ENCODE measurements at regions not wholly inside any gene's neighbourhood (a gene's known extent, or its start where the extent isn't known, plus 50 kb on each side); places are given as distances from the start of the nearest gene placed in this dataset.

DNA sequence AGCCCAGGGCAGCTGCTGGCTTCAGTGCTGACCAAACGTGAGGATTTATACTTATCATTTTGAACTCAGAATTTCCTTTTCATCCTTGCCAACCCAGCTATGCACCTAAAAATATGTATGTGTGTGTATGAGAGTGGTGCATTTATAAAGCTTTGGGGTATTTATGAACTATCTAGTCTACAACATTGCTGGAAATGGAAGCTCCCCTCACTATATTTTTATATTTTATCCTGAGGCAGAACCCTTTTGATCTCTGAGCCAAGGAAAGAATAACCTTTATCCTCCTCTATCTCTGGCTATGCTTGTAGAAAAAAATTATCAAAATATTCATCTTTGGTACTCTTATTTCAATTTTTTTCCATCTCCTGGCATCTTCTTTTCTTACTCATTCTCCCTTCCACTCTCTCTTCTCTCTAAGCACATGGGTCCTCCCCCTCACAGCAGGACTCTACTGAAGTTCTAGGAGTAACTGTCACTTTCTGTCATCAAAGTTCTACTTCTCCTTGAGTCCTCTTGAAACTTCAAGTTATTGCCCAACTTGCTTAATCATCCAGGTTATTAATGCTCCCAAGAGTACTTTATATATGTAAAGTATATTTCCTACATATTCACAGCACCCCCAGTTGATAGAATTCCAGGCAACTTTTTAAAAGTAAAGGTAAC is 190.9 kb downstream of the HINT1 start:
- Histone ChIP-seq H3K36me3 (replicated peaks; ENCODE audit: insufficient read depth, low read depth) (no peaks in the 10 kb centered on the region), H3K9me2 (replicated peaks; ENCODE audit: insufficient read depth) (no peaks in the 10 kb centered on the region), H3K4me3 (no peak overlapping the region), H3K4me1 (ENCODE audit: insufficient read depth) (peaks cover 2% of the 10 kb centered on the region), H3K4me2 (no peak overlapping the region), H4K20me1 (ENCODE audit: insufficient read depth, poor library complexity, severe bottlenecking) (no peaks in the 10 kb centered on the region), H3K79me2 (no peaks in the 10 kb centered on the region), H3K27me3 (no peaks in the 10 kb centered on the region), H2AFZ (no peak overlapping the region), H3K9me3 (ENCODE audit: low read depth) (no peaks in the 10 kb centered on the region), H3K27ac (no peak overlapping the region)
- no peak for DNase-seq (ENCODE audit: low spot score)
- TF ChIP-seq EZH2 (IDR thresholded peaks at IDR 0.05; ENCODE audit: borderline replicate concordance) (no peak), EZH2phosphoT487 (IDR thresholded peaks at IDR 0.05; ENCODE audit: low read depth, severe bottlenecking, unreplicated experiment) (no peak)
- TF ChIP-seq, protein P1, sequence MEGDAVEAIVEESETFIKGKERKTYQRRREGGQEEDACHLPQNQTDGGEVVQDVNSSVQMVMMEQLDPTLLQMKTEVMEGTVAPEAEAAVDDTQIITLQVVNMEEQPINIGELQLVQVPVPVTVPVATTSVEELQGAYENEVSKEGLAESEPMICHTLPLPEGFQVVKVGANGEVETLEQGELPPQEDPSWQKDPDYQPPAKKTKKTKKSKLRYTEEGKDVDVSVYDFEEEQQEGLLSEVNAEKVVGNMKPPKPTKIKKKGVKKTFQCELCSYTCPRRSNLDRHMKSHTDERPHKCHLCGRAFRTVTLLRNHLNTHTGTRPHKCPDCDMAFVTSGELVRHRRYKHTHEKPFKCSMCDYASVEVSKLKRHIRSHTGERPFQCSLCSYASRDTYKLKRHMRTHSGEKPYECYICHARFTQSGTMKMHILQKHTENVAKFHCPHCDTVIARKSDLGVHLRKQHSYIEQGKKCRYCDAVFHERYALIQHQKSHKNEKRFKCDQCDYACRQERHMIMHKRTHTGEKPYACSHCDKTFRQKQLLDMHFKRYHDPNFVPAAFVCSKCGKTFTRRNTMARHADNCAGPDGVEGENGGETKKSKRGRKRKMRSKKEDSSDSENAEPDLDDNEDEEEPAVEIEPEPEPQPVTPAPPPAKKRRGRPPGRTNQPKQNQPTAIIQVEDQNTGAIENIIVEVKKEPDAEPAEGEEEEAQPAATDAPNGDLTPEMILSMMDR (IDR thresholded peaks at IDR 0.05; ENCODE audit: poor library complexity), result no peak
- WGBS (ENCODE audit: low lambda C conversion rate, missing lambda C conversion rate), result 48% methylated on average over 1 of the region's 1 CpG

DNA sequence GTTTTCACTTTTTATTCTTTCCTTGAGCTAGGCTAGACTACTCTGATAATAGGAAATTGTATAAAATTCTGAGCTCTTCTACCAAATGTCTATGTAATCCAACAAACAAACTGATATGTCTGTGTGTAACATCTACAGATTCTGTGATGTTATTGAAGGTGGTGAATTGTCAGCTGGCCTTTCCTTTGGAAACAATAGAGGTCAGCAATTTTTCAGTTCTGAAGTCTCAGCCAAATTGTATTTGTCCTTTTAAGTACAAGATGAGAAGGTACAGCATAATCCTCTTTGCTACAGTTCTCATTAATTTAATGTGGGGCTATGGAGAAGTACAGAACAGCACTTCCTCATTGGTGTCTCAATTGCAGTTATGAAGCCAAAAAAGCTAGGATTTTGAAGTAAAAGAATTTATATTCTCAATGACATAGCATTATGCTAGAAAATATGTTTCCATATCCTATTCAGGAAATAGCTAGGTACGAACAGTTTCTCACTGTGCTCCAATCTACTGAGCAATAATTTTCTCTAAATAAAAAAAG is 198.0 kb downstream of the HINT1 start:
- no peak overlapping the region for H3K4me2 ChIP-seq
- no peak overlapping the region for H3K27ac ChIP-seq
- H3K27me3 ChIP-seq, result no peaks in the 10 kb centered on the region
- peaks cover 17% of the 10 kb centered on the region for H3K4me1 ChIP-seq (ENCODE audit: insufficient read depth)
- no peak for DNase-seq (ENCODE audit: low spot score)
- no peaks in the 10 kb centered on the region for H3K9me3 ChIP-seq (ENCODE audit: low read depth)
- WGBS (ENCODE audit: low lambda C conversion rate, missing lambda C conversion rate), result 91% methylated on average over 1 of the region's 1 CpG
- H4K20me1 ChIP-seq (ENCODE audit: insufficient read depth, poor library complexity, severe bottlenecking), result no peaks in the 10 kb centered on the region
- TF ChIP-seq EZH2 (IDR thresholded peaks at IDR 0.05; ENCODE audit: borderline replicate concordance) (no peak), EZH2phosphoT487 (IDR thresholded peaks at IDR 0.05; ENCODE audit: low read depth, severe bottlenecking, unreplicated experiment) (no peak)
- TF ChIP-seq, protein P1 (IDR thresholded peaks at IDR 0.05; ENCODE audit: poor library complexity), result no peak
- H2AFZ ChIP-seq, result no peak overlapping the region
- no peak overlapping the region for H3K4me3 ChIP-seq
- H3K9me2 ChIP-seq (replicated peaks; ENCODE audit: insufficient read depth), result no peaks in the 10 kb centered on the region
- H3K36me3 ChIP-seq (replicated peaks; ENCODE audit: insufficient read depth, low read depth), result no peaks in the 10 kb centered on the region
- H3K79me2 ChIP-seq, result no peaks in the 10 kb centered on the region

DNA sequence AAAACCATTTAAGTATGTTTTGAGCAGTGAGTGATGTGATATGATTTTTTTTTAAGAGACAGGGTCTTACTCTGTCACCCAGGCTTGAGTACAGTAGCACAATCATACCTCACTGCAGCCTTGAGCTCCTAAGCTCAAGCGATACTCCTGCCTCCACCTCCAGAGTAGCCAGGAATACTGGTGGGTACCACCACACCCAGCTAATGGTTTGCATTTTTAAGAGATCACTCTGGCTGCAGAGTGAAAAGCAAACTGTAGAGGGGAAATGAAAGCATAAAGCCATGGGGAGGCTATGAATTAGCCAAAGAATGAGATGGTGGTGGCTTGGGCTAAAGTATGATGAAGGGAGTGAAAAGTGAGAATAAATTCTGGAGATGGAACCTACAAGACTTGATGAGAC is 199.1 kb downstream of the HINT1 start:
- DNase-seq (ENCODE audit: low spot score), result no peak
- Histone ChIP-seq H2AFZ (no peak overlapping the region), H3K9me3 (ENCODE audit: low read depth) (no peaks in the 10 kb centered on the region), H4K20me1 (ENCODE audit: insufficient read depth, poor library complexity, severe bottlenecking) (no peaks in the 10 kb centered on the region), H3K27me3 (no peaks in the 10 kb centered on the region), H3K9me2 (replicated peaks; ENCODE audit: insufficient read depth) (no peaks in the 10 kb centered on the region), H3K27ac (peak overlapping the region; percentile 55), H3K36me3 (replicated peaks; ENCODE audit: insufficient read depth, low read depth) (no peaks in the 10 kb centered on the region), H3K4me1 (ENCODE audit: insufficient read depth) (peaks cover 17% of the 10 kb centered on the region), H3K79me2 (no peaks in the 10 kb centered on the region), H3K4me2 (no peak overlapping the region), H3K4me3 (no peak overlapping the region)
- 90% methylated on average over 1 of the region's 1 CpG for WGBS (ENCODE audit: low lambda C conversion rate, missing lambda C conversion rate)
- TF ChIP-seq, protein P1 (IDR thresholded peaks at IDR 0.05; ENCODE audit: poor library complexity), result no peak
- TF ChIP-seq EZH2 (IDR thresholded peaks at IDR 0.05; ENCODE audit: borderline replicate concordance) (no peak), EZH2phosphoT487 (IDR thresholded peaks at IDR 0.05; ENCODE audit: low read depth, severe bottlenecking, unreplicated experiment) (no peak)

All from hepatocyte (in vitro differentiated cells).